ENCODE measurements at regions not wholly inside any gene's neighbourhood (a gene's known extent, or its start where the extent isn't known, plus 50 kb on each side); places are given as distances from the start of the nearest gene placed in this dataset.

DNA sequence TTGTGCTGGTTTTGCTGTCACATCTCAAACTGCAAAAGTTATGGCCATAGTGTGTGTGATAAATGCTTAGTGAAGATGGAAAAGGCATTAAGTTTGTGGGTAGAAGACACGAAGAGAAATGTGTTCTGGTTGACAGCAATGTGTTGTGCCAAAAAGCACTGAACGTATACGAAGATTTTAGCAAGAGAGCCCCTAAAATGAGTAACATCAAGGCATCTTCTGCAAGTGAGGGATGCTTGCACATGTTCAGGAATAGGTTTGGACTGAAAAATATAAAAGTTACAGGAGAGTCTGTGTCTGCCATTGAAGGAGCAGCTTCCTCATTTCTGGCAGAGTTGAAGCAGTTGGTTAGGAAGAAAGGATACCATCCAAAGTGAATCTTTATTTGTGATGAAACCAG lies 167.1 kb downstream of the ADAMTS15 start:
- DNase-seq (ENCODE audit: low read depth, low spot score), result no peak
- ChIA-PET POLR2A (no interaction called here), CTCF (no interaction called here)
- ATAC-seq, result no peak
- Histone ChIP-seq H3K36me3 (ENCODE audit: control insufficient read depth, insufficient read depth, low read length) (no peaks in the 10 kb centered on the region), H3K27me3 (ENCODE audit: control insufficient read depth, insufficient read depth, low read length) (no peaks in the 10 kb centered on the region), H3K4me3 (ENCODE audit: low read depth in 2 of 2, low read length in 2 of 2) (no peak overlapping the region), H3K9me3 (ENCODE audit: control insufficient read depth, insufficient read depth, low read depth, low read length) (no peaks in the 10 kb centered on the region), H3K4me1 (ENCODE audit: control insufficient read depth, insufficient read depth, low read length) (no peaks in the 10 kb centered on the region), H3K27ac (ENCODE audit: low read length) (no peak overlapping the region; the same call in 1 of the 2 replicates)
- no TSS peak for BruUV-seq (replicated peaks)
- in situ Hi-C loops (cut with HindIII; ENCODE audit: low pct_unique_long_range_greater_than_20kb, low sequenced_read_pairs), result no loop called here
- intact Hi-C loops (cut with micrococcal nuclease; ENCODE audit: unreplicated experiment), result no loop called here
- TF ChIP-seq POLR2AphosphoS5 (IDR thresholded peaks at IDR 0.05; ENCODE audit: low read depth, low read length) (no peak), SIN3A (IDR thresholded peaks at IDR 0.05; ENCODE audit: borderline replicate concordance, insufficient read depth, low read depth, low read length) (no peak), TCF7L2 (IDR thresholded peaks at IDR 0.05; ENCODE audit: low read depth, low read length) (no peak), CTCF (IDR thresholded peaks at IDR 0.05) (no peak)
- TF ChIP-seq, protein P1, sequence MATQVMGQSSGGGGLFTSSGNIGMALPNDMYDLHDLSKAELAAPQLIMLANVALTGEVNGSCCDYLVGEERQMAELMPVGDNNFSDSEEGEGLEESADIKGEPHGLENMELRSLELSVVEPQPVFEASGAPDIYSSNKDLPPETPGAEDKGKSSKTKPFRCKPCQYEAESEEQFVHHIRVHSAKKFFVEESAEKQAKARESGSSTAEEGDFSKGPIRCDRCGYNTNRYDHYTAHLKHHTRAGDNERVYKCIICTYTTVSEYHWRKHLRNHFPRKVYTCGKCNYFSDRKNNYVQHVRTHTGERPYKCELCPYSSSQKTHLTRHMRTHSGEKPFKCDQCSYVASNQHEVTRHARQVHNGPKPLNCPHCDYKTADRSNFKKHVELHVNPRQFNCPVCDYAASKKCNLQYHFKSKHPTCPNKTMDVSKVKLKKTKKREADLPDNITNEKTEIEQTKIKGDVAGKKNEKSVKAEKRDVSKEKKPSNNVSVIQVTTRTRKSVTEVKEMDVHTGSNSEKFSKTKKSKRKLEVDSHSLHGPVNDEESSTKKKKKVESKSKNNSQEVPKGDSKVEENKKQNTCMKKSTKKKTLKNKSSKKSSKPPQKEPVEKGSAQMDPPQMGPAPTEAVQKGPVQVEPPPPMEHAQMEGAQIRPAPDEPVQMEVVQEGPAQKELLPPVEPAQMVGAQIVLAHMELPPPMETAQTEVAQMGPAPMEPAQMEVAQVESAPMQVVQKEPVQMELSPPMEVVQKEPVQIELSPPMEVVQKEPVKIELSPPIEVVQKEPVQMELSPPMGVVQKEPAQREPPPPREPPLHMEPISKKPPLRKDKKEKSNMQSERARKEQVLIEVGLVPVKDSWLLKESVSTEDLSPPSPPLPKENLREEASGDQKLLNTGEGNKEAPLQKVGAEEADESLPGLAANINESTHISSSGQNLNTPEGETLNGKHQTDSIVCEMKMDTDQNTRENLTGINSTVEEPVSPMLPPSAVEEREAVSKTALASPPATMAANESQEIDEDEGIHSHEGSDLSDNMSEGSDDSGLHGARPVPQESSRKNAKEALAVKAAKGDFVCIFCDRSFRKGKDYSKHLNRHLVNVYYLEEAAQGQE (IDR thresholded peaks at IDR 0.05; ENCODE audit: insufficient read depth in 1 of 2, low read depth in 2 of 2, low read length in 1 of 2), result no peak

- in situ Hi-C loops (cut with HindIII; ENCODE audit: low pct_unique_long_range_greater_than_20kb, low sequenced_read_pairs), result no loop called here
- no peak for ATAC-seq
- BruUV-seq (replicated peaks), result no TSS peak
Measured at GRCh38 chr11:130616573-130616972, 168.1 kb downstream of the ADAMTS15 start.

More at GRCh38 chr11:130616573-130616972, 168.1 kb downstream of the ADAMTS15 start:
- intact Hi-C loops (cut with micrococcal nuclease; ENCODE audit: unreplicated experiment), result no loop called here
- POLR2A ChIA-PET, result no interaction called here
- TF ChIP-seq CTCF (IDR thresholded peaks at IDR 0.05) (no peak), TCF7L2 (IDR thresholded peaks at IDR 0.05; ENCODE audit: low read depth, low read length) (no peak), SIN3A (IDR thresholded peaks at IDR 0.05; ENCODE audit: borderline replicate concordance, insufficient read depth, low read depth, low read length) (no peak), POLR2AphosphoS5 (IDR thresholded peaks at IDR 0.05; ENCODE audit: low read depth, low read length) (no peak)
- TF ChIP-seq, protein P1 (IDR thresholded peaks at IDR 0.05; ENCODE audit: insufficient read depth in 1 of 2, low read depth in 2 of 2, low read length in 1 of 2), result no peak
- Histone ChIP-seq H3K27me3 (ENCODE audit: control insufficient read depth, insufficient read depth, low read length) (no peaks in the 10 kb centered on the region), H3K36me3 (ENCODE audit: control insufficient read depth, insufficient read depth, low read length) (no peaks in the 10 kb centered on the region), H3K4me1 (ENCODE audit: control insufficient read depth, insufficient read depth, low read length) (no peaks in the 10 kb centered on the region), H3K27ac (ENCODE audit: low read length) (no peak overlapping the region), H3K9me3 (ENCODE audit: control insufficient read depth, insufficient read depth, low read depth, low read length) (no peaks in the 10 kb centered on the region), H3K4me3 (ENCODE audit: low read depth in 2 of 2, low read length in 2 of 2) (no peak overlapping the region)
- no peak for DNase-seq (ENCODE audit: low read depth, low spot score)
- CTCF ChIA-PET, result no interaction called here

Measured in Panc1 (cell line).